Ramos (cell line): ENCODE measurements at regions not wholly inside any gene's neighbourhood (a gene's known extent, or its start where the extent isn't known, plus 50 kb on each side); places are given as distances from the start of the nearest gene placed in this dataset.

Experiments
- in situ Hi-C: fragments of 300-500 bp; cut with MboI; formaldehyde crosslinking; loops from one replicate; pipeline ENCODE4 v1.14.3; 2022; ENCODE audit warnings: low sequenced_read_pairs; ENCODE audit not compliant: unreplicated experiment

- in situ Hi-C loops: no loop called here
These were observed 214.1 kb downstream of the SEC14L1 start for GRCh38 chr17:77354670-77355455.

GRCh38 chr17:77356109-77356689 lies 215.4 kb downstream of the SEC14L1 start:
- in situ Hi-C loops: no loop called here

GRCh38 chr17:77356690-77357201 lies 216.0 kb downstream of the SEC14L1 start:
- in situ Hi-C loops: no loop called here

- in situ Hi-C loops: no loop called here
These were observed 218.0 kb downstream of the SEC14L1 start for GRCh38 chr17:77358801-77359200.

- in situ Hi-C loops: no loop called here
These were observed 218.5 kb downstream of the SEC14L1 start for GRCh38 chr17:77359236-77359635.

GRCh38 chr17:77361986-77362620 lies 221.3 kb downstream of the SEC14L1 start:
- in situ Hi-C loops: no loop called here

- in situ Hi-C loops: no loop called here
These were observed 223.1 kb downstream of the SEC14L1 start for GRCh38 chr17:77363821-77364361.

GRCh38 chr17:77364381-77364911 lies 223.7 kb downstream of the SEC14L1 start:
- in situ Hi-C loops: no loop called here

- in situ Hi-C loops: no loop called here
These were observed 224.3 kb downstream of the SEC14L1 start for GRCh38 chr17:77364941-77365583.

GRCh38 chr17:77365584-77366186 lies 224.9 kb downstream of the SEC14L1 start:
- in situ Hi-C loops: no loop called here

- in situ Hi-C loops: no loop called here
These were observed 225.4 kb downstream of the SEC14L1 start for GRCh38 chr17:77366206-77366557.

- in situ Hi-C loops: no loop called here
These were observed 225.9 kb downstream of the SEC14L1 start for GRCh38 chr17:77366558-77367245.

- in situ Hi-C loops: no loop called here
These were observed 228.8 kb downstream of the SEC14L1 start for GRCh38 chr17:77369544-77369971.

- in situ Hi-C loops: no loop called here
These were observed 229.8 kb downstream of the SEC14L1 start for GRCh38 chr17:77370586-77370985.

- in situ Hi-C loops: no loop called here
These were observed 230.5 kb downstream of the SEC14L1 start for GRCh38 chr17:77371117-77371887.

GRCh38 chr17:77371888-77372443 lies 231.2 kb downstream of the SEC14L1 start:
- in situ Hi-C loops: no loop called here

GRCh38 chr17:77372444-77373298 lies 231.9 kb downstream of the SEC14L1 start:
- in situ Hi-C loops: no loop called here
